ENCODE measurements at regions not wholly inside any gene's neighbourhood (a gene's known extent, or its start where the extent isn't known, plus 50 kb on each side); places are given as distances from the start of the nearest gene placed in this dataset.

DNA sequence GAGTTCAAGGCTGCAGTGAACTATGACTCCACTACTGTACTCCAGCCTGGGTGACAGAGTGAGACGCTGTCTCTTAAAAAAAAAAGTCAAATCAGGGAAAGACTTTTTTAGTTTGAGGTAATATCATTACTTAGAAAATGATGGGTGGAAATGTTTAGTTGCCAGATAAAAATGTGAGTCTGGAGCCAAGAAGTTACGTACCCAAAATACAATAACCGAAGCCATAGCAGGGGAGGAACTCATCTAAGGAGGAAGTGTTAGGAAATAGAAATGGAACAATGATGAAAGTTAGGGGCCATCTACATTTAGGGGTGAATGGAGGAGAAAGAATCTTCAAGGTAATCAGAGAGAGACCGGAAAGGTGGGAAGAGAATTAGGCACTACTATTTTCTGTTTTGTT, 98.8 kb downstream of the DACT1 start:
- TF ChIP-seq, protein P1, sequence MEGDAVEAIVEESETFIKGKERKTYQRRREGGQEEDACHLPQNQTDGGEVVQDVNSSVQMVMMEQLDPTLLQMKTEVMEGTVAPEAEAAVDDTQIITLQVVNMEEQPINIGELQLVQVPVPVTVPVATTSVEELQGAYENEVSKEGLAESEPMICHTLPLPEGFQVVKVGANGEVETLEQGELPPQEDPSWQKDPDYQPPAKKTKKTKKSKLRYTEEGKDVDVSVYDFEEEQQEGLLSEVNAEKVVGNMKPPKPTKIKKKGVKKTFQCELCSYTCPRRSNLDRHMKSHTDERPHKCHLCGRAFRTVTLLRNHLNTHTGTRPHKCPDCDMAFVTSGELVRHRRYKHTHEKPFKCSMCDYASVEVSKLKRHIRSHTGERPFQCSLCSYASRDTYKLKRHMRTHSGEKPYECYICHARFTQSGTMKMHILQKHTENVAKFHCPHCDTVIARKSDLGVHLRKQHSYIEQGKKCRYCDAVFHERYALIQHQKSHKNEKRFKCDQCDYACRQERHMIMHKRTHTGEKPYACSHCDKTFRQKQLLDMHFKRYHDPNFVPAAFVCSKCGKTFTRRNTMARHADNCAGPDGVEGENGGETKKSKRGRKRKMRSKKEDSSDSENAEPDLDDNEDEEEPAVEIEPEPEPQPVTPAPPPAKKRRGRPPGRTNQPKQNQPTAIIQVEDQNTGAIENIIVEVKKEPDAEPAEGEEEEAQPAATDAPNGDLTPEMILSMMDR (conservative IDR thresholded peaks at IDR 0.05) = no peak
- TF ChIP-seq EZH2 (IDR thresholded peaks at IDR 0.05; ENCODE audit: low read depth) = no peak
